Gastroesophageal sphincter (tissue), 3 donors: ENCODE measurements at regions not wholly inside any gene's neighbourhood (a gene's known extent, or its start where the extent isn't known, plus 50 kb on each side); places are given as distances from the start of the nearest gene placed in this dataset.

Experiments used
- POLR2A ChIP-seq, 2 donors: fragments of 450-650 bp; IDR thresholded peaks; one replicate each; pipeline ENCODE4 v1.6.1; 2017; ENCODE audit warnings: antibody characterized with exemption in 2 of 2, mild to moderate bottlenecking in 2 of 2, moderate library complexity in 1 of 2
- POLR2AphosphoS5 ChIP-seq: sonication (generic); formaldehyde crosslinking; IDR thresholded peaks from one replicate; pipeline ENCODE4 v1.6.1; 2017; ENCODE audit warnings: antibody characterized with exemption
- TF ChIP-seq, protein P1 (sequence below), 4 experiments: fragments of 200-600 bp in 2 of 4; fragments of 450-650 bp in 2 of 4; sonication (generic) in 1 of 4; IDR thresholded peaks; one replicate each; pipeline ENCODE4 v1.5.1; 2017 to 2019; ENCODE audit warnings: antibody characterized with exemption in 4 of 4, mild to moderate bottlenecking in 2 of 4, moderate library complexity in 2 of 4

DNA sequence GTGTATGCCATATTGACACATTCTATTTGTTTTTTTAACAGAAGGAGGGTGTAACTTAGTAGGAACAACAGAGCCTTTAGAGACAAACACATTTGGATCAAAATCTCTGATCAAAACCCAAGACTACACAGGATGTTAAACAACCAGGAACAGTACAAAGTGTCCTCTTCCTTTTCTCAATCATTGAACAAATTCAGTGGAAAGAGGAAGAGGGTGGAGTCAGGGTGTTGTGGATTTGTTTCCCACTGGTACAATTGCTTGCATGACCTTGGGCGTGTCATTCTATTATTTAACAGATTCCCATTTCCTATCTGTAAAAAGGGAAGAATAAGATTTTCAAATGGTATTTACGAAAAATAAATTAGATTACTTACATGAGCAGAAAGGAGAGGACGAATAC is 1162.8 kb upstream of the PRKX start:
- TF ChIP-seq, protein P1, sequence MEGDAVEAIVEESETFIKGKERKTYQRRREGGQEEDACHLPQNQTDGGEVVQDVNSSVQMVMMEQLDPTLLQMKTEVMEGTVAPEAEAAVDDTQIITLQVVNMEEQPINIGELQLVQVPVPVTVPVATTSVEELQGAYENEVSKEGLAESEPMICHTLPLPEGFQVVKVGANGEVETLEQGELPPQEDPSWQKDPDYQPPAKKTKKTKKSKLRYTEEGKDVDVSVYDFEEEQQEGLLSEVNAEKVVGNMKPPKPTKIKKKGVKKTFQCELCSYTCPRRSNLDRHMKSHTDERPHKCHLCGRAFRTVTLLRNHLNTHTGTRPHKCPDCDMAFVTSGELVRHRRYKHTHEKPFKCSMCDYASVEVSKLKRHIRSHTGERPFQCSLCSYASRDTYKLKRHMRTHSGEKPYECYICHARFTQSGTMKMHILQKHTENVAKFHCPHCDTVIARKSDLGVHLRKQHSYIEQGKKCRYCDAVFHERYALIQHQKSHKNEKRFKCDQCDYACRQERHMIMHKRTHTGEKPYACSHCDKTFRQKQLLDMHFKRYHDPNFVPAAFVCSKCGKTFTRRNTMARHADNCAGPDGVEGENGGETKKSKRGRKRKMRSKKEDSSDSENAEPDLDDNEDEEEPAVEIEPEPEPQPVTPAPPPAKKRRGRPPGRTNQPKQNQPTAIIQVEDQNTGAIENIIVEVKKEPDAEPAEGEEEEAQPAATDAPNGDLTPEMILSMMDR (IDR thresholded peaks at IDR 0.05), result no peak
- TF ChIP-seq POLR2A (IDR thresholded peaks at IDR 0.05), result no peak
- TF ChIP-seq POLR2AphosphoS5, result no peak
